ENCODE measurements at regions not wholly inside any gene's neighbourhood (a gene's known extent, or its start where the extent isn't known, plus 50 kb on each side); places are given as distances from the start of the nearest gene placed in this dataset.

DNA sequence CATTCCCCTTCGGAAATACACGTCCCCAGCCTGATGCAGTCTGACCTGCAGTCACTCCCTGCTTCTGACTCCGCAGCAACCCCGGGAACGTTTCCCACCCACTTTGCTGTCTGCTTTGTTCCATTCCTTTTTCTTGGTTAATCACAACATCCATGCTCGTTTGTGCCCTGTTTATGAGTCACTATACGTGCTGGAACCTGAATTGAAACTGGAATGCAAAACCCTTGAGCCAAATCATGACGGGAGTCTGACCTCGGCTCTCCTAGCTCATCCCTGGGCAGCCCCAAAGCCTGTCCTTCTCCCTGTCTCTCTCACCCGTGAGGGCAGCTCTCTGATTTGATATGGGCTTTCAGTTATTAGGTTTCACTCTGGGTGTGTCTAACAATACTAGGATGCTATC, 57.1 kb upstream of the RNF152 start:
- TF ChIP-seq, protein P1, sequence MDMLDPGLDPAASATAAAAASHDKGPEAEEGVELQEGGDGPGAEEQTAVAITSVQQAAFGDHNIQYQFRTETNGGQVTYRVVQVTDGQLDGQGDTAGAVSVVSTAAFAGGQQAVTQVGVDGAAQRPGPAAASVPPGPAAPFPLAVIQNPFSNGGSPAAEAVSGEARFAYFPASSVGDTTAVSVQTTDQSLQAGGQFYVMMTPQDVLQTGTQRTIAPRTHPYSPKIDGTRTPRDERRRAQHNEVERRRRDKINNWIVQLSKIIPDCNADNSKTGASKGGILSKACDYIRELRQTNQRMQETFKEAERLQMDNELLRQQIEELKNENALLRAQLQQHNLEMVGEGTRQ (IDR thresholded peaks at IDR 0.05; ENCODE audit: low read depth, low read length) = no peak
- TF ChIP-seq POLR2A (IDR thresholded peaks at IDR 0.05; ENCODE audit: low read depth, low read length) = no peak
- peak; percentile 29; the same call in 1 of the 2 replicates for TF ChIP-seq FOS (IDR thresholded peaks at IDR 0.05; ENCODE audit: low read depth, low read length)
- TF ChIP-seq, protein P2, sequence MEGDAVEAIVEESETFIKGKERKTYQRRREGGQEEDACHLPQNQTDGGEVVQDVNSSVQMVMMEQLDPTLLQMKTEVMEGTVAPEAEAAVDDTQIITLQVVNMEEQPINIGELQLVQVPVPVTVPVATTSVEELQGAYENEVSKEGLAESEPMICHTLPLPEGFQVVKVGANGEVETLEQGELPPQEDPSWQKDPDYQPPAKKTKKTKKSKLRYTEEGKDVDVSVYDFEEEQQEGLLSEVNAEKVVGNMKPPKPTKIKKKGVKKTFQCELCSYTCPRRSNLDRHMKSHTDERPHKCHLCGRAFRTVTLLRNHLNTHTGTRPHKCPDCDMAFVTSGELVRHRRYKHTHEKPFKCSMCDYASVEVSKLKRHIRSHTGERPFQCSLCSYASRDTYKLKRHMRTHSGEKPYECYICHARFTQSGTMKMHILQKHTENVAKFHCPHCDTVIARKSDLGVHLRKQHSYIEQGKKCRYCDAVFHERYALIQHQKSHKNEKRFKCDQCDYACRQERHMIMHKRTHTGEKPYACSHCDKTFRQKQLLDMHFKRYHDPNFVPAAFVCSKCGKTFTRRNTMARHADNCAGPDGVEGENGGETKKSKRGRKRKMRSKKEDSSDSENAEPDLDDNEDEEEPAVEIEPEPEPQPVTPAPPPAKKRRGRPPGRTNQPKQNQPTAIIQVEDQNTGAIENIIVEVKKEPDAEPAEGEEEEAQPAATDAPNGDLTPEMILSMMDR (conservative IDR thresholded peaks at IDR 0.05; ENCODE audit: low read depth, low read length) = no peak
- no peak for TF ChIP-seq RAD21 (IDR thresholded peaks at IDR 0.05; ENCODE audit: low read length)
- no peak for TF ChIP-seq SMC3 (IDR thresholded peaks at IDR 0.05; ENCODE audit: low read depth, low read length)
- no peak for TF ChIP-seq MAFK (IDR thresholded peaks at IDR 0.05; ENCODE audit: low read depth, low read length)
- no peak for TF ChIP-seq CHD1 (IDR thresholded peaks at IDR 0.05; ENCODE audit: low read depth, low read length)
- no peak for TF ChIP-seq MXI1 (IDR thresholded peaks at IDR 0.05; ENCODE audit: borderline replicate concordance, low read depth, low read length)
- no peak for TF ChIP-seq MAZ (IDR thresholded peaks at IDR 0.05; ENCODE audit: borderline replicate concordance, low read depth, low read length)
- peak; percentile 14; the same call in 1 of the 2 replicates for TF ChIP-seq CEBPB (IDR thresholded peaks at IDR 0.05; ENCODE audit: low read depth, low read length)
- TF ChIP-seq BHLHE40 (IDR thresholded peaks at IDR 0.05; ENCODE audit: low read depth, low read length) = no peak
- TF ChIP-seq RCOR1 (IDR thresholded peaks at IDR 0.05; ENCODE audit: insufficient replicate concordance, low read length) = no peak

Measured in IMR-90 (cell line).